Activated CD8-positive, alpha-beta memory T cell treated with anti-CD3 and anti-CD28 coated beads for 48 hours (primary cell): ENCODE measurements at regions not wholly inside any gene's neighbourhood (a gene's known extent, or its start where the extent isn't known, plus 50 kb on each side); places are given as distances from the start of the nearest gene placed in this dataset.
"Not testable (repeated sequence)": the region's sequence is repeated elsewhere in the genome, so short reads cannot be mapped to it uniquely, and the experiment has no call there.

Source experiments
- DNase-seq, 3 experiments: peaks; one replicate each; pipeline ENCODE4 v3.0.0-alpha.2; 2020; ENCODE audit warnings: low read depth in 2 of 3, low spot score in 2 of 3

DNA sequence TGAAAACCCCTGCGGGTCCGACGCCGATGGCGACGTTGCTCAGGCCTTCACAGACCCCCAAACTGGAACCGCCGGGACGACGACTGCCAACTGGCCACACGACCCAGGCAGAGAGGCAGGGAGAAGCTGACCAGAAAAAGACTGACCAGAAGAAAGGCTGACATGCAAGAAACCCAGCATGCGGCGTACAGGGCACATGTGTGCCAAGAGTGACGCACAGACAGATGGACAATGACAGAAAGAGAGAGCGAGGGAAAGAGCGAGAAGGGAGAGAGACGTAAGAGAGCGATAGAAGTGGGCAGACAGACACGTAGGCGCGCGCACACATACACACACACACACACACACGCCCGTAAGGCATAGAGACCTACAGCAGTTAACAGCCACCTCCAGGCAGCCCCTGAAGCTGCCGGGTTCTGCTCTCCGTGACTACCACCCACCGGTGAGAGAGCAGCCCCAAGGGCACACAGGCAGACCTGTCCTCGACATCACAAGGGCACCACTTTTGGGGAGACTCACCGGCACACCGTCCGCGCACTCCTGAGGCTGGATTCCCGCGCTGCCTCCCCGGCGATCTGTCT, 67.2 kb upstream of the ZNF527 start:
- no peak for DNase-seq

GRCh38 chr19:37304190-37304883, 66.6 kb upstream of the ZNF527 start:
- DNase-seq: no peak

GRCh38 chr19:37304884-37305255, 66.0 kb upstream of the ZNF527 start:
- DNase-seq: no peak

GRCh38 chr19:37306383-37306963, 64.4 kb upstream of the ZNF527 start:
- DNase-seq: no peak

DNA sequence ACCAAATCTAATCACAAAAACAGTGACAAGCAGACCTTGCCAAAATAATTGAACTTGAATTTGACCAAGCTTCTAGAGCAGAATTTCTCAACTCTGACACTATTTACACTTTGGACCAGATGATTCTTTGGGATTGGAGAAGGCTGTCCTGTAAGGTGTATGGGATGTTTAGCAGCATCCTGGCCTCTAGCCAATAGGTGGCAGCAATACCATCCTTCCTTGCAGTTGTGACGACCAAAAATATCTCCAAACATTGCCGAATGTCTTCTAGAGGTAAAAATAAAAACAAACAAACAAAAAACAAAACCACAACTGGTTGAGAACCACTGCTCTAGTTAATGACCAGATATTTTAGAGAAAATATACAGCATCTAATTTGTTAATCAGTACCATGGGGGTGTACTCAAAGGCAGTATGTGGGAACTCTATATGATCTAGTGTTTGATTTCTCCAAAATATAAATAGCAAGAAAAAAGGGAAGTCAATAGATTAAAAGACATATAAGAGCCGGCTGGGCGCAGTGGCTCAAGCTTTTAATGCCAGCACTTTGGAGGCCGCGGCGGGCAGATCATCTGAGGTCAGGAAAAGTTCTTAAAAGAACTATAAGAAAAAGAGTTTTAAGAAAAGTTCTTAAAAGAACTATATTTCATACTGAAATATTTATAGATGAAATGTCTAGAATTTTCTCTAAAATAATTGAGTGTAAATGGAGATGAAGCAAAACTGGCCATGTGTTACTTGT, 60.9 kb upstream of the ZNF527 start:
- no peak for DNase-seq

- peak in 1 of 3 experiments; percentile 19 for DNase-seq
These were observed 58.2 kb upstream of the ZNF527 start for GRCh38 chr19:37312531-37313334.

- no peak for DNase-seq
These were observed 57.6 kb upstream of the ZNF527 start for GRCh38 chr19:37313335-37313627.

DNA sequence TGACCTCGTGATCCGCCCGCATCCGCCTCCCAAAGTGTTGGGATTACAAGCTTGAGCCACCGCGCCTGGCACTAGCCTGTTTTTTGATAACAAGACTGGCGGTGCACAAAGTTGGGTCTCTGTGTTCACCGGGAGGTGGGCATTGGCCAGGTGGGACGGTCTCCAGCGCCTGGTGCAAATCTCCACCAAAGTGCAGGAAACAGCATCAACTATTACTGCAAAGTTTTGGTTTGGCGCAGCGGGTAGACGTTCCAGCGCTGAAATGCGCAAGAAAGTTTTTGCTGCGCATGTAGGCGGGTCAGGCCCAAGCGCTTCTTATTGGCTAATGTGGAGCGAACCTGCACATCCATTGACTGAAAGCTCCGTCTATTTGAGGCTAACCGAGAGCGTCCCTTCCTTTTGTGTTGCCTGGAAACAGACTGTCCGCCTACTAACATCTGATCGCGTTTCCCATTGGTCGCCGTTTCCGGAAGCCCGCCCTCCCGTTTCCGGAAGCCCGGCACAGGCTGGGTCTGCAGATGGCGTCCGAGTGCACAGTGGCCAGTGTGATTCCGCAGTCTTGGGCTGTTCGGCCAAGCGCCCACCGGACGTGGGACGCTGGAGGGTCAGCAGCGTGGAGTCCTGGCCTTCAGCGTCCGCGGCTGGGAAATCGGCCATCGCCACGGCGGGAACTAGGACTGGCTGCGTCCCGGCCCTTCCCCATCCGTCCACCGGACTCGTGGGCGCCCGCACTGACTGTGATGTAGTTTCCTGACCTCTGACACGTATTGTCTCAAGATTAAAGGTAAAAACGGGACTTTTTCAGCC, 53.3 kb upstream of the ZNF527 start:
- peak; percentile 61 to 83 (median 75) for DNase-seq

DNA sequence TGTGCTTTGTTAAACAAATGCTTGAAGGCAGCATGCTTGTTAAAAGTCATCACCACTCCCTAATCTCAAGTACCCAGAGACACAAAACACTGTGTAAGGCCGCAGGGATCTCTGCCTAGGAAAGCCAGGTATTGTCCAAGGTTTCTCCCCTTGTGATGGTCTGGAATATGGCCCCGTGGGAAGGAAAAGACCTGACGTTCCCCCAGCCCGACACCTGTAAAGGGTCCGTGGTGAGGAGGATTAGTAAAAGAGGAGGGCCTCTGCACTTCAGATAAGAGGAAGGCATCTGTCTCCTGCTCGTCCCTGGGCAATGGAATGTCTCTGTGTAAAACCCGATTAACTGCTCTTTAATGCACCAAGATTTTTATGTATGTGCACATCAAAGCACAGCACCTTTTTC, 49.9 kb upstream of the ZNF527 start:
- not testable (repeated sequence) for DNase-seq
